ENCODE measurements at regions not wholly inside any gene's neighbourhood (a gene's known extent, or its start where the extent isn't known, plus 50 kb on each side); places are given as distances from the start of the nearest gene placed in this dataset.

DNA sequence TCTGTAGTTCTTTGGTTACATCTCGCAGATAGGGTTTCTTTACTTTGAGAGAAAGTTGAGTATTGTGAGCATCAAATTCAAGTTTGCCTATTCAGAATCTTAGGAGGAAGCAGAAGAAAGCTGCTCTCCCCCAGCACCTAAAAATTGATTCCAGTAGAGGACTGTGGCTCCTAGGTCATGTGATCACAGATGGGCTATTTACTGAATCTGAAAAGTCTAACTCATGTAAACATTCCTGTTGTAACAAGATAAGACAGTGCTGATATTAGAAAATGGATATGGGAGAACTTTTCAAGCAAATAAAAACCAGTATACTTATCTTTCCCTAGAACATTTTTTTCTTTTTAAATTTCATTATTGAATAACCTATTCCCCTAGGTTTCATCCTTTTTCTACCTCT lies 308.4 kb upstream of the SLITRK3 start:
- TF ChIP-seq, protein P1, sequence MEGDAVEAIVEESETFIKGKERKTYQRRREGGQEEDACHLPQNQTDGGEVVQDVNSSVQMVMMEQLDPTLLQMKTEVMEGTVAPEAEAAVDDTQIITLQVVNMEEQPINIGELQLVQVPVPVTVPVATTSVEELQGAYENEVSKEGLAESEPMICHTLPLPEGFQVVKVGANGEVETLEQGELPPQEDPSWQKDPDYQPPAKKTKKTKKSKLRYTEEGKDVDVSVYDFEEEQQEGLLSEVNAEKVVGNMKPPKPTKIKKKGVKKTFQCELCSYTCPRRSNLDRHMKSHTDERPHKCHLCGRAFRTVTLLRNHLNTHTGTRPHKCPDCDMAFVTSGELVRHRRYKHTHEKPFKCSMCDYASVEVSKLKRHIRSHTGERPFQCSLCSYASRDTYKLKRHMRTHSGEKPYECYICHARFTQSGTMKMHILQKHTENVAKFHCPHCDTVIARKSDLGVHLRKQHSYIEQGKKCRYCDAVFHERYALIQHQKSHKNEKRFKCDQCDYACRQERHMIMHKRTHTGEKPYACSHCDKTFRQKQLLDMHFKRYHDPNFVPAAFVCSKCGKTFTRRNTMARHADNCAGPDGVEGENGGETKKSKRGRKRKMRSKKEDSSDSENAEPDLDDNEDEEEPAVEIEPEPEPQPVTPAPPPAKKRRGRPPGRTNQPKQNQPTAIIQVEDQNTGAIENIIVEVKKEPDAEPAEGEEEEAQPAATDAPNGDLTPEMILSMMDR (IDR thresholded peaks at IDR 0.05): no peak
- no peak for TF ChIP-seq POLR2A (IDR thresholded peaks at IDR 0.05)
